ENCODE measurements at regions not wholly inside any gene's neighbourhood (a gene's known extent, or its start where the extent isn't known, plus 50 kb on each side); places are given as distances from the start of the nearest gene placed in this dataset.

- no peak for DNase-seq (ENCODE audit: low spot score in 2 of 2)
- no peaks in the 10 kb centered on the region for H3K36me3 ChIP-seq
- no peak overlapping the region for H3K4me3 ChIP-seq
- peaks cover 0 to 3% (median 0%) of the 10 kb centered on the region in 4 donors for H3K9me3 ChIP-seq
- no peak overlapping the region for H3K27ac ChIP-seq
- H3K27me3 ChIP-seq, result peaks cover 0 to 33% of the 10 kb centered on the region in 2 donors
- WGBS, 2 donors, result 41 to 46% methylated on average over 10 of the region's 10 CpGs
- H3K4me1 ChIP-seq, result peaks cover 0 to 6% (median 0%) of the 10 kb centered on the region in 4 donors
- no peak for TF ChIP-seq CTCF (IDR thresholded peaks at IDR 0.05)
- TF ChIP-seq EP300 (IDR thresholded peaks at IDR 0.05), result no peak
- no peak for TF ChIP-seq POLR2A (IDR thresholded peaks at IDR 0.05)
Measured at GRCh38 chr20:39109933-39110818, 148.0 kb downstream of the DHX35 start.

- no peak for DNase-seq (ENCODE audit: low spot score in 2 of 2)
- H3K27ac ChIP-seq, result no peak overlapping the region
- TF ChIP-seq EP300 (IDR thresholded peaks at IDR 0.05) (no peak), POLR2A (IDR thresholded peaks at IDR 0.05) (no peak), CTCF (IDR thresholded peaks at IDR 0.05) (no peak)
- peaks cover 0 to 6% (median 0%) of the 10 kb centered on the region in 4 donors for H3K4me1 ChIP-seq
- WGBS, 2 donors, result 46 to 57% methylated on average over 5 of the region's 5 CpGs
- H3K36me3 ChIP-seq, result no peaks in the 10 kb centered on the region
- H3K27me3 ChIP-seq, result peaks cover 0 to 33% of the 10 kb centered on the region in 2 donors
- no peak overlapping the region for H3K4me3 ChIP-seq
- peaks cover 0 to 11% (median 0%) of the 10 kb centered on the region in 4 donors for H3K9me3 ChIP-seq
Measured at GRCh38 chr20:39108746-39109145, 146.6 kb downstream of the DHX35 start.

- TF ChIP-seq EP300 (IDR thresholded peaks at IDR 0.05) (no peak), CTCF (IDR thresholded peaks at IDR 0.05) (no peak)
- Histone ChIP-seq H3K27ac (no peak overlapping the region), H3K4me1 (peaks cover 0 to 6% (median 0%) of the 10 kb centered on the region in 4 donors), H3K27me3 (peaks cover 0 to 33% of the 10 kb centered on the region in 2 donors), H3K36me3 (no peaks in the 10 kb centered on the region), H3K9me3 (peaks cover 0 to 16% (median 0%) of the 10 kb centered on the region in 4 donors), H3K4me3 (no peak overlapping the region)
- DNase-seq (ENCODE audit: low spot score in 2 of 2), result no peak
- WGBS, 2 donors, result 36 to 47% methylated on average over 5 of the region's 5 CpGs
Measured at GRCh38 chr20:39107741-39108140, 145.6 kb downstream of the DHX35 start.

GRCh38 chr20:39106791-39107190 lies 144.6 kb downstream of the DHX35 start:
- H3K4me3 ChIP-seq, result no peak overlapping the region
- H3K9me3 ChIP-seq, result peaks cover 0 to 16% (median 0%) of the 10 kb centered on the region in 4 donors
- TF ChIP-seq POLR2A (IDR thresholded peaks at IDR 0.05) (no peak), EP300 (IDR thresholded peaks at IDR 0.05) (no peak), CTCF (IDR thresholded peaks at IDR 0.05) (no peak)
- H3K27ac ChIP-seq, result no peak overlapping the region
- H3K4me1 ChIP-seq, result peaks cover 0 to 1% (median 0%) of the 10 kb centered on the region in 4 donors
- no peaks in the 10 kb centered on the region for H3K36me3 ChIP-seq
- no peak for DNase-seq (ENCODE audit: low spot score in 2 of 2)
- H3K27me3 ChIP-seq, result peaks cover 0 to 28% of the 10 kb centered on the region in 2 donors
- WGBS, 2 donors, result 80 to 81% methylated on average over 3 of the region's 3 CpGs

GRCh38 chr20:39105551-39105950 lies 143.4 kb downstream of the DHX35 start:
- DNase-seq (ENCODE audit: low spot score in 2 of 2), result no peak
- H3K27ac ChIP-seq, result no peak overlapping the region
- no peak overlapping the region for H3K4me3 ChIP-seq
- H3K9me3 ChIP-seq, result peaks cover 0 to 16% (median 0%) of the 10 kb centered on the region in 4 donors
- no peaks in the 10 kb centered on the region for H3K36me3 ChIP-seq
- 94 to 96% methylated on average over 5 of the region's 5 CpGs for WGBS, 2 donors
- no peaks in the 10 kb centered on the region for H3K4me1 ChIP-seq
- no peak for TF ChIP-seq CTCF (IDR thresholded peaks at IDR 0.05)
- TF ChIP-seq EP300 (IDR thresholded peaks at IDR 0.05), result no peak
- no peak for TF ChIP-seq POLR2A (IDR thresholded peaks at IDR 0.05)
- H3K27me3 ChIP-seq, result peaks cover 0 to 21% of the 10 kb centered on the region in 2 donors

All from tibial nerve (tissue), 4 donors.